Smooth muscle cell (in vitro differentiated cells): ENCODE measurements at regions not wholly inside any gene's neighbourhood (a gene's known extent, or its start where the extent isn't known, plus 50 kb on each side); places are given as distances from the start of the nearest gene placed in this dataset.

Source experiments
- DNase-seq: peaks from one replicate; lab custom pipeline; 2025; ENCODE audit not compliant: unreplicated experiment; lab: John Stamatoyannopoulos, UW
- H2AFZ ChIP-seq: fragments of 200-600 bp; sonication (generic); 2 replicates; pipeline ENCODE4 v1.6.0; 2016; ENCODE audit warnings: antibody characterized with exemption, low read depth, mild to moderate bottlenecking
- H3F3A ChIP-seq: fragments of 200-600 bp; sonication (generic); 2 replicates; pipeline ENCODE4 v1.6.0; 2017; ENCODE audit warnings: antibody characterized with exemption, low read depth
- H3K27ac ChIP-seq: fragments of 200-600 bp; sonication (generic); 2 replicates; pipeline ENCODE4 v1.5.1; 2016; ENCODE audit warnings: low read depth, mild to moderate bottlenecking
- H3K27me3 ChIP-seq: fragments of 200-600 bp; sonication (generic); 2 replicates; pipeline ENCODE4 v1.6.1; 2016; ENCODE audit warnings: low read depth, mild to moderate bottlenecking
- H3K36me3 ChIP-seq: fragments of 200-600 bp; sonication (generic); 2 replicates; pipeline ENCODE4 v1.5.1; 2016; ENCODE audit warnings: low read depth
- H3K4me1 ChIP-seq: fragments of 200-600 bp; sonication (generic); 2 replicates; pipeline ENCODE4 v1.5.1; 2016; ENCODE audit warnings: low read depth
- H3K4me2 ChIP-seq: fragments of 200-600 bp; sonication (generic); 2 replicates; pipeline ENCODE4 v1.6.0; 2016; ENCODE audit warnings: mild to moderate bottlenecking
- H3K4me3 ChIP-seq: fragments of 200-600 bp; sonication (generic); 2 replicates; pipeline ENCODE4 v1.5.1; 2016; ENCODE audit warnings: mild to moderate bottlenecking
- H3K79me2 ChIP-seq: fragments of 200-600 bp; sonication (generic); 2 replicates; pipeline ENCODE4 v1.6.0; 2016; ENCODE audit warnings: low read depth, mild to moderate bottlenecking
- H3K9ac ChIP-seq: fragments of 200-600 bp; sonication (generic); 2 replicates; pipeline ENCODE4 v1.6.0; 2016; ENCODE audit warnings: low read depth
- H3K9me3 ChIP-seq: fragments of 200-600 bp; sonication (generic); replicated peaks from 2 replicates; pipeline ENCODE4 v1.5.1; 2016; ENCODE audit warnings: low read depth
- H4K20me1 ChIP-seq: fragments of 200-600 bp; sonication (generic); 2 replicates; pipeline ENCODE4 v1.6.0; 2016; ENCODE audit warnings: low read depth
- CTCF ChIP-seq: fragments of 200-600 bp; sonication (generic); IDR thresholded peaks from 2 replicates; pipeline ENCODE4 v1.5.1; 2017; ENCODE audit warnings: borderline replicate concordance, mild to moderate bottlenecking, antibody characterized with exemption; ENCODE audit not compliant: insufficient read depth, poor library complexity, severe bottlenecking
- WGBS: methylation state at CpG from one replicate; pipeline ENCODE4 v1.1.7; 2016; ENCODE audit warnings: low lambda C conversion rate; 5-methylcytosine and 5-hydroxymethylcytosine counted together

GRCh38 chr11:42311944-42312343, 852.5 kb upstream of the LRRC4C start:
- 49% methylated on average over 2 of the region's 2 CpGs for WGBS
- Histone ChIP-seq H3K9ac (no peak overlapping the region), H3K4me2 (no peak overlapping the region), H3F3A (no peaks in the 10 kb centered on the region), H2AFZ (no peak overlapping the region), H3K27ac (no peak overlapping the region), H3K4me1 (no peaks in the 10 kb centered on the region), H3K27me3 (peaks cover 5% of the 10 kb centered on the region), H3K79me2 (no peaks in the 10 kb centered on the region), H3K36me3 (no peaks in the 10 kb centered on the region), H4K20me1 (no peaks in the 10 kb centered on the region), H3K9me3 (no peaks in the 10 kb centered on the region), H3K4me3 (no peak overlapping the region)
- no peak for DNase-seq
- TF ChIP-seq CTCF = no peak

- Histone ChIP-seq H3K4me3 (no peak overlapping the region), H3K4me2 (no peak overlapping the region), H2AFZ (no peak overlapping the region), H3K27me3 (no peaks in the 10 kb centered on the region), H3K9ac (no peak overlapping the region), H3K79me2 (no peaks in the 10 kb centered on the region), H3F3A (no peaks in the 10 kb centered on the region), H3K27ac (no peak overlapping the region), H3K4me1 (no peaks in the 10 kb centered on the region), H3K9me3 (no peaks in the 10 kb centered on the region), H3K36me3 (no peaks in the 10 kb centered on the region), H4K20me1 (no peaks in the 10 kb centered on the region)
- WGBS = 80% methylated on average over 1 of the region's 1 CpG
- no peak for TF ChIP-seq CTCF
- DNase-seq = no peak
Measured at GRCh38 chr11:42315267-42315666, 855.8 kb upstream of the LRRC4C start.

- no peak for TF ChIP-seq CTCF
- Histone ChIP-seq H4K20me1 (no peaks in the 10 kb centered on the region), H3K9ac (no peak overlapping the region), H3K27me3 (no peaks in the 10 kb centered on the region), H3K4me1 (no peaks in the 10 kb centered on the region), H3K9me3 (no peaks in the 10 kb centered on the region), H2AFZ (no peak overlapping the region), H3K4me3 (no peak overlapping the region), H3F3A (no peaks in the 10 kb centered on the region), H3K27ac (no peak overlapping the region), H3K36me3 (no peaks in the 10 kb centered on the region), H3K4me2 (no peak overlapping the region), H3K79me2 (no peaks in the 10 kb centered on the region)
- 74% methylated on average over 1 of the region's 1 CpG for WGBS
- DNase-seq = no peak
Measured at GRCh38 chr11:42315846-42316245, 856.4 kb upstream of the LRRC4C start.

- H2AFZ ChIP-seq = no peak overlapping the region
- H3K27me3 ChIP-seq = no peaks in the 10 kb centered on the region
- H3F3A ChIP-seq = no peaks in the 10 kb centered on the region
- H3K9ac ChIP-seq = no peak overlapping the region
- H3K27ac ChIP-seq = no peak overlapping the region
- no peak for DNase-seq
- H3K9me3 ChIP-seq = no peaks in the 10 kb centered on the region
- H3K4me1 ChIP-seq = no peaks in the 10 kb centered on the region
- TF ChIP-seq CTCF = no peak
- no peak overlapping the region for H3K4me3 ChIP-seq
- no peak overlapping the region for H3K4me2 ChIP-seq
- no peaks in the 10 kb centered on the region for H3K79me2 ChIP-seq
- H3K36me3 ChIP-seq = no peaks in the 10 kb centered on the region
- H4K20me1 ChIP-seq = no peaks in the 10 kb centered on the region
Measured at GRCh38 chr11:42319921-42320320, 860.5 kb upstream of the LRRC4C start.
